GM12891 (cell line): ENCODE measurements at regions not wholly inside any gene's neighbourhood (a gene's known extent, or its start where the extent isn't known, plus 50 kb on each side); places are given as distances from the start of the nearest gene placed in this dataset.

Source experiments
- DNase-seq: peaks from one replicate; pipeline ENCODE4 v3.0.0; 2011; ENCODE audit warnings: low spot score; ENCODE audit not compliant: insufficient read length
- FAIRE-seq: peaks from 2 replicates; lab custom pipeline; 2011; peaks lifted over from hg19 to GRCh38; lab: Jason Lieb, UNC
- PAX5 ChIP-seq: IDR thresholded peaks from 2 replicates; pipeline ENCODE4 v1.6.1; 2011; ENCODE audit warnings: low read length, moderate library complexity, mild to moderate bottlenecking; ENCODE audit not compliant: insufficient read depth, severe bottlenecking
- POLR2A ChIP-seq: IDR thresholded peaks from 2 replicates; pipeline ENCODE4 v1.6.1; 2011; ENCODE audit warnings: low read depth, low read length, control low read depth
- POLR2AphosphoS5 ChIP-seq: IDR thresholded peaks from 2 replicates; pipeline ENCODE4 v1.6.1; 2011; ENCODE audit warnings: low read depth, low read length, control low read depth
- POU2F2 ChIP-seq: IDR thresholded peaks from 2 replicates; pipeline ENCODE4 v1.6.1; 2011; ENCODE audit warnings: low read depth, mild to moderate bottlenecking, control low read depth, low read length, moderate library complexity
- SPI1 ChIP-seq: IDR thresholded peaks from 2 replicates; pipeline ENCODE4 v1.6.1; 2011; ENCODE audit warnings: low read depth, low read length, control low read depth
- TAF1 ChIP-seq: IDR thresholded peaks from 2 replicates; pipeline ENCODE4 v1.6.1; 2011; ENCODE audit warnings: low read depth, low read length, control low read depth

GRCh38 chr1:222938986-222939385 lies 124.1 kb downstream of the DISP1 start:
- DNase-seq (no peak), FAIRE-seq (no peak)
- TF ChIP-seq POU2F2, result no peak
- no peak for TF ChIP-seq TAF1
- no peak for TF ChIP-seq POLR2A
- TF ChIP-seq PAX5, result no peak
- TF ChIP-seq POLR2AphosphoS5, result no peak
- no peak for TF ChIP-seq SPI1

- no peak for DNase-seq
- TF ChIP-seq PAX5 (no peak), POLR2AphosphoS5 (no peak), SPI1 (no peak), TAF1 (no peak), POLR2A (no peak), POU2F2 (no peak)
- no peak for FAIRE-seq
These were observed 125.3 kb downstream of the DISP1 start for GRCh38 chr1:222940095-222940494.

GRCh38 chr1:222940906-222941305 lies 126.1 kb downstream of the DISP1 start:
- FAIRE-seq (no peak), DNase-seq (no peak)
- TF ChIP-seq TAF1 (no peak), POLR2A (no peak), PAX5 (no peak), POU2F2 (no peak), SPI1 (no peak), POLR2AphosphoS5 (no peak)

- no peak for DNase-seq
- no peak for TF ChIP-seq POU2F2
- no peak for TF ChIP-seq TAF1
- TF ChIP-seq POLR2AphosphoS5, result no peak
- no peak for TF ChIP-seq SPI1
- no peak for TF ChIP-seq PAX5
- no peak for TF ChIP-seq POLR2A
- FAIRE-seq, result no peak
These were observed 126.6 kb downstream of the DISP1 start for GRCh38 chr1:222941425-222941824.

- FAIRE-seq (no peak), DNase-seq (no peak)
- TF ChIP-seq POLR2AphosphoS5, result no peak
- TF ChIP-seq TAF1, result no peak
- no peak for TF ChIP-seq POU2F2
- TF ChIP-seq SPI1, result no peak
- TF ChIP-seq PAX5, result no peak
- TF ChIP-seq POLR2A, result no peak
These were observed 131.6 kb downstream of the DISP1 start for GRCh38 chr1:222946436-222946835.

GRCh38 chr1:222948079-222948478 lies 133.2 kb downstream of the DISP1 start:
- FAIRE-seq, result no peak
- no peak for DNase-seq
- TF ChIP-seq POLR2AphosphoS5 (no peak), TAF1 (no peak)

- FAIRE-seq (no peak), DNase-seq (no peak)
- TF ChIP-seq SPI1 (no peak), PAX5 (no peak), POU2F2 (no peak), POLR2A (no peak), TAF1 (no peak), POLR2AphosphoS5 (no peak)
These were observed 136.1 kb downstream of the DISP1 start for GRCh38 chr1:222950892-222951291.

- DNase-seq (no peak), FAIRE-seq (no peak)
- TF ChIP-seq POLR2AphosphoS5 (no peak), SPI1 (no peak), PAX5 (no peak), POLR2A (no peak), TAF1 (no peak), POU2F2 (no peak)
These were observed 138.7 kb downstream of the DISP1 start for GRCh38 chr1:222953585-222953984.

- DNase-seq (no peak), FAIRE-seq (no peak)
- TF ChIP-seq TAF1 (no peak), POU2F2 (no peak), POLR2A (no peak), POLR2AphosphoS5 (no peak), PAX5 (no peak), SPI1 (no peak)
These were observed 141.1 kb downstream of the DISP1 start for GRCh38 chr1:222955964-222956363.

- TF ChIP-seq SPI1, result no peak
- no peak for TF ChIP-seq POLR2A
- no peak for TF ChIP-seq POU2F2
- no peak for TF ChIP-seq POLR2AphosphoS5
- no peak for TF ChIP-seq PAX5
- TF ChIP-seq TAF1, result no peak
- FAIRE-seq, result no peak
- DNase-seq, result no peak
These were observed 141.8 kb downstream of the DISP1 start for GRCh38 chr1:222956601-222957000.
